Gastrocnemius medialis (tissue), 4 donors: ENCODE measurements at regions not wholly inside any gene's neighbourhood (a gene's known extent, or its start where the extent isn't known, plus 50 kb on each side); places are given as distances from the start of the nearest gene placed in this dataset.

Experiments used
- CTCF ChIP-seq, 5 experiments: fragments of 450-650 bp in 3 of 5; fragments of 200-600 bp in 2 of 5; sonication (generic) in 2 of 5; IDR thresholded peaks in 4 of 5; conservative IDR thresholded peaks in 1 of 5; 1 replicate in 4 of 5; 2 replicates in 1 of 5; pipeline ENCODE4 v1.5.1; 2016 to 2019; ENCODE audit warnings: antibody characterized with exemption in 5 of 5, mild to moderate bottlenecking in 3 of 5, moderate library complexity in 3 of 5
- POLR2A ChIP-seq, 2 donors: fragments of 450-650 bp; IDR thresholded peaks; one replicate each; pipeline ENCODE4 v1.6.1; 2017; ENCODE audit warnings: antibody characterized with exemption in 2 of 2, mild to moderate bottlenecking in 2 of 2, moderate library complexity in 2 of 2

- TF ChIP-seq CTCF (IDR thresholded peaks at IDR 0.05 in 4 of 5, conservative IDR thresholded peaks at IDR 0.05 in 1 of 5): peak; percentile 72 to 77 (median 74)
- TF ChIP-seq POLR2A (IDR thresholded peaks at IDR 0.05): no peak
These were observed 521.7 kb downstream of the PPARGC1A start for GRCh38 chr4:23368081-23368697.
